A673 (cell line): ENCODE measurements at regions not wholly inside any gene's neighbourhood (a gene's known extent, or its start where the extent isn't known, plus 50 kb on each side); places are given as distances from the start of the nearest gene placed in this dataset.

Experiments used
- BruUV-seq: library from RNA; stranded (reverse); fragments of 400-500 nt; replicated peaks from 2 replicates; lab custom pipeline; 2021; lab: Mats Ljungman, UMichigan
- CTCF ChIA-PET: fragments of 300-600 bp; sonication (Branson Sonifier 250); formaldehyde crosslinking; loops from one replicate; lab custom pipeline; 2022; ENCODE audit warnings: antibody characterized with exemption; lab: Charles Lee
- POLR2A ChIA-PET: fragments of 300-600 bp; sonication (Branson Sonifier 250); formaldehyde crosslinking; loops from one replicate; lab custom pipeline; 2022; ENCODE audit warnings: antibody characterized with exemption; ENCODE audit not compliant: low non-redundant PET; lab: Charles Lee
- DNase-seq: peaks from one replicate; pipeline ENCODE4 v3.0.0-alpha.2; 2015; ENCODE audit warnings: low spot score
- H3K27ac ChIP-seq: fragments of 200-600 bp; sonication (generic); 2 replicates; pipeline ENCODE4 v1.5.1; 2016; ENCODE audit warnings: mixed run types, low read depth, mild to moderate bottlenecking, mixed read lengths, antibody characterized with exemption, low read length; ENCODE audit not compliant: poor library complexity, severe bottlenecking
- H3K27me3 ChIP-seq: fragments of 200-600 bp; sonication (generic); replicated peaks from 2 replicates; pipeline ENCODE4 v1.6.1; 2017; ENCODE audit warnings: mixed run types, low read depth, mild to moderate bottlenecking, mixed read lengths, antibody characterized with exemption, low read length; ENCODE audit not compliant: insufficient read depth, poor library complexity
- H3K36me3 ChIP-seq: fragments of 200-600 bp; sonication (generic); 2 replicates; pipeline ENCODE4 v1.6.1; 2016; ENCODE audit warnings: mixed run types, mild to moderate bottlenecking, mixed read lengths, antibody characterized with exemption, low read length; ENCODE audit not compliant: insufficient read depth, poor library complexity, severe bottlenecking
- H3K4me1 ChIP-seq: fragments of 200-600 bp; sonication (generic); 2 replicates; pipeline ENCODE4 v1.6.1; 2017; ENCODE audit warnings: mixed run types, mild to moderate bottlenecking, mixed read lengths, antibody characterized with exemption, low read length; ENCODE audit not compliant: insufficient read depth, poor library complexity, severe bottlenecking
- H3K4me3 ChIP-seq: fragments of 200-600 bp; sonication (generic); 2 replicates; pipeline ENCODE4 v1.5.1; 2016; ENCODE audit warnings: low read depth, mixed run types, mild to moderate bottlenecking, mixed read lengths, low read length; ENCODE audit not compliant: poor library complexity, severe bottlenecking
- H3K9me3 ChIP-seq: fragments of 200-600 bp; sonication (generic); 2 replicates; pipeline ENCODE4 v1.6.1; 2016; ENCODE audit warnings: mixed run types, low read depth, mild to moderate bottlenecking, mixed read lengths, antibody characterized with exemption, low read length; ENCODE audit not compliant: poor library complexity, severe bottlenecking
- CTCF ChIP-seq: fragments of 300-800, 200-600 bp; sonication (generic); conservative IDR thresholded peaks from 2 replicates; pipeline ENCODE4 v1.5.1; 2017; ENCODE audit warnings: low read depth, mild to moderate bottlenecking, antibody characterized with exemption, low read length, moderate library complexity, mixed read lengths
- EZH2 ChIP-seq: fragments of 200-600 bp; sonication (generic); IDR thresholded peaks from 2 replicates; pipeline ENCODE4 v1.6.1; 2017; ENCODE audit warnings: borderline replicate concordance, low read depth, mild to moderate bottlenecking, mixed read lengths, antibody characterized with exemption, low read length; ENCODE audit not compliant: poor library complexity, severe bottlenecking
- intact Hi-C: fragments of 100-400 bp; cut with micrococcal nuclease; formaldehyde crosslinking; loops from one replicate; pipeline ENCODE4 v1.10.0; 2022; ENCODE audit not compliant: unreplicated experiment

- intact Hi-C loops, result no loop called here
- Histone ChIP-seq H3K4me3 (no peak overlapping the region), H3K4me1 (no peaks in the 10 kb centered on the region), H3K27ac (no peak overlapping the region), H3K27me3 (no peaks in the 10 kb centered on the region), H3K36me3 (no peaks in the 10 kb centered on the region), H3K9me3 (no peaks in the 10 kb centered on the region)
- no TSS peak for BruUV-seq
- TF ChIP-seq CTCF (no peak), EZH2 (no peak)
- DNase-seq, result no peak
- ChIA-PET POLR2A (no interaction called here), CTCF (no interaction called here)
These were observed 218.4 kb upstream of the SEMA3D start for GRCh38 chr7:85405016-85405902.

GRCh38 chr7:85396676-85397075 is 209.8 kb upstream of the SEMA3D start:
- Histone ChIP-seq H3K4me1 (no peaks in the 10 kb centered on the region), H3K27ac (no peak overlapping the region), H3K9me3 (no peaks in the 10 kb centered on the region), H3K4me3 (no peak overlapping the region), H3K27me3 (no peaks in the 10 kb centered on the region), H3K36me3 (no peaks in the 10 kb centered on the region)
- DNase-seq, result no peak
- ChIA-PET CTCF (no interaction called here), POLR2A (no interaction called here)
- no peak for TF ChIP-seq EZH2
- intact Hi-C loops, result no loop called here
- no TSS peak for BruUV-seq

- POLR2A ChIA-PET, result no interaction called here
- intact Hi-C loops, result no loop called here
- TF ChIP-seq CTCF, result no peak
- TF ChIP-seq EZH2, result no peak
These were observed 205.9 kb upstream of the SEMA3D start for GRCh38 chr7:85392789-85393188.

More at GRCh38 chr7:85392789-85393188, 205.9 kb upstream of the SEMA3D start:
- no peak for DNase-seq
- Histone ChIP-seq H3K4me1 (no peaks in the 10 kb centered on the region), H3K36me3 (no peaks in the 10 kb centered on the region), H3K9me3 (no peaks in the 10 kb centered on the region), H3K27me3 (no peaks in the 10 kb centered on the region), H3K4me3 (no peak overlapping the region), H3K27ac (no peak overlapping the region)
- no TSS peak for BruUV-seq
- CTCF ChIA-PET, result interaction anchor here (0.5 kb wide), 1 partner anchor 9 kb away, joined by 3 read pairs; no protein-coding TSS in a partner anchor
